ENCODE measurements at regions not wholly inside any gene's neighbourhood (a gene's known extent, or its start where the extent isn't known, plus 50 kb on each side); places are given as distances from the start of the nearest gene placed in this dataset.
A peak's percentile ranks its signal among the peaks of the same experiment; 100 is the strongest.

DNA sequence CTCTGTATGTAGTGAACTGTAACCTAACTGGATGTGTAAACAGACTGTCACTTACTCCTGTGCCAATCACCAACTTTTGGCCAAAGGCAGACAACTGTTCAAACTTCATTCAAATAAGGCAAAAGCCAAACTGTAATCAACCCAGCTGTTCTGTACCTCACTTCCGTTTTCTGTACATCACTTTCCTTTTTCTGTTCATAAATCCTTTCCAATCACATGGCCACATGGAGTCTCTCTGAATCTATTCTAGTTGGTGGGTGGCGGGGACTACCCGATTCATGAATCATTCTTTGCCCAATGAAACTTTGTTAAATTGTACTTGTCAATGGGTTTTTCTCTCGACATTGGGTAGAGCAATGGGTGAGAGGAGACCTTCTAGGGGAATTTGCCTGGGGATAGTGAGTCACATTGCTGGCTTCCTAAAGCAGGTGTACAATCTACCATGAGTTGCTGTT is 178.3 kb upstream of the RFC3 start:
- Histone ChIP-seq H3K27ac (ENCODE audit: control insufficient read depth, insufficient read depth) (peak overlapping the region; percentile 61), H4K20me1 (ENCODE audit: control insufficient read depth, insufficient read depth) (no peaks in the 10 kb centered on the region), H3K9me3 (replicated peaks; ENCODE audit: control insufficient read depth, insufficient read depth, low read length) (no peaks in the 10 kb centered on the region; the same call in 2 of the 3 replicates), H3K36me3 (ENCODE audit: control insufficient read depth in 2 of 2, insufficient read depth in 2 of 2, low read length in 1 of 2) (no peaks in the 10 kb centered on the region), H3K4me2 (ENCODE audit: control insufficient read depth, insufficient read depth) (peak overlapping the region; percentile 28; the same call in 1 of the 2 replicates), H3K4me3 (no peak overlapping the region), H3K27me3 (replicated peaks in 1 of 2; ENCODE audit: control insufficient read depth in 2 of 2, insufficient read depth in 2 of 2, low read length in 1 of 2) (no peaks in the 10 kb centered on the region), H3K79me2 (ENCODE audit: control insufficient read depth, insufficient read depth, low read length) (no peaks in the 10 kb centered on the region), H3K4me1 (ENCODE audit: control insufficient read depth, insufficient read depth, low read length) (peaks cover 19% of the 10 kb centered on the region), H2AFZ (ENCODE audit: control insufficient read depth, low read depth, low read length) (peak overlapping the region; percentile 61), H3K9ac (ENCODE audit: control insufficient read depth, insufficient read depth, low read length) (no peak overlapping the region)
- peak; percentile 75 for FAIRE-seq
- RAD21 ChIA-PET (ENCODE audit: unreplicated experiment): interaction anchor here (1.1 to 3.3 kb wide), 2 partner anchors 40 to 82 kb away, joined by 4 to 13 read pairs; no protein-coding TSS in a partner anchor
- peak; percentile 40 for DNase-seq (ENCODE audit: low read depth, low spot score)
- peak; percentile 87 for ATAC-seq
- intact Hi-C loops (cut with micrococcal nuclease; ENCODE audit: unreplicated experiment) (no loop called here), in situ Hi-C loops (cut with MboI) (no loop called here)
- 4% methylated on average over 4 of the region's 4 CpGs for WGBS (ENCODE audit: insufficient coverage, insufficient replicate concordance, low lambda C conversion rate, missing lambda C conversion rate)
- POLR2A ChIA-PET: no interaction called here
- CTCF ChIA-PET: interaction anchor here (0.6 to 2.0 kb wide), 4 partner anchors 9 to 95 kb away, joined by 3 to 5 read pairs (median 4); no protein-coding TSS in a partner anchor
- SMC1A ChIA-PET (ENCODE audit: uncharacterized antibody, unreplicated experiment): interaction anchor here (0.6 to 3.0 kb wide), 6 partner anchors 10 to 96 kb away, joined by 3 to 13 read pairs (median 7); no protein-coding TSS in a partner anchor
- BruUV-seq (replicated peaks): no TSS peak
- TF ChIP-seq RCOR1 (conservative IDR thresholded peaks at IDR 0.05; ENCODE audit: low read depth, low read length) (no peak), ZBED1 (IDR thresholded peaks at IDR 0.05; ENCODE audit: borderline replicate concordance) (no peak), TCF3 (IDR thresholded peaks at IDR 0.05; ENCODE audit: borderline replicate concordance, insufficient read depth, low read depth, low read length) (no peak), CHD1 (IDR thresholded peaks at IDR 0.05; ENCODE audit: low read depth, low read length) (no peak), MTA2 (IDR thresholded peaks at IDR 0.05; ENCODE audit: low read depth) (0 out of 2 replicates have a peak, but pooled peaks have one; percentile 24), IKZF2 (IDR thresholded peaks at IDR 0.05) (no peak; a peak in 1 of 4 replicates), RFX5 (IDR thresholded peaks at IDR 0.05; ENCODE audit: low read depth, low read length) (no peak), SMC3 (IDR thresholded peaks at IDR 0.05; ENCODE audit: borderline replicate concordance, low read length) (no peak), STAT1 (conservative IDR thresholded peaks at IDR 0.05) (no peak), CREB1 (IDR thresholded peaks at IDR 0.05; ENCODE audit: low read depth) (peak; percentile 61), EP300 (IDR thresholded peaks at IDR 0.05; ENCODE audit: borderline replicate concordance in 1 of 2, control insufficient read depth in 1 of 2, low read depth in 2 of 2, low read length in 2 of 2) (no peak), CREM (IDR thresholded peaks at IDR 0.05; ENCODE audit: low read depth) (peak; percentile 48; the same call in 1 of the 2 replicates), MYC (IDR thresholded peaks at IDR 0.05; ENCODE audit: insufficient read depth, insufficient read length, insufficient replicate concordance, low read length, severe bottlenecking) (no peak), PAX8 (IDR thresholded peaks at IDR 0.05) (no peak), CHD4 (IDR thresholded peaks at IDR 0.05) (no peak), DPF2 (IDR thresholded peaks at IDR 0.05) (no peak)
- TF ChIP-seq, protein P1, sequence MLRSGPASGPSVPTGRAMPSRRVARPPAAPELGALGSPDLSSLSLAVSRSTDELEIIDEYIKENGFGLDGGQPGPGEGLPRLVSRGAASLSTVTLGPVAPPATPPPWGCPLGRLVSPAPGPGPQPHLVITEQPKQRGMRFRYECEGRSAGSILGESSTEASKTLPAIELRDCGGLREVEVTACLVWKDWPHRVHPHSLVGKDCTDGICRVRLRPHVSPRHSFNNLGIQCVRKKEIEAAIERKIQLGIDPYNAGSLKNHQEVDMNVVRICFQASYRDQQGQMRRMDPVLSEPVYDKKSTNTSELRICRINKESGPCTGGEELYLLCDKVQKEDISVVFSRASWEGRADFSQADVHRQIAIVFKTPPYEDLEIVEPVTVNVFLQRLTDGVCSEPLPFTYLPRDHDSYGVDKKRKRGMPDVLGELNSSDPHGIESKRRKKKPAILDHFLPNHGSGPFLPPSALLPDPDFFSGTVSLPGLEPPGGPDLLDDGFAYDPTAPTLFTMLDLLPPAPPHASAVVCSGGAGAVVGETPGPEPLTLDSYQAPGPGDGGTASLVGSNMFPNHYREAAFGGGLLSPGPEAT (IDR thresholded peaks at IDR 0.05; ENCODE audit: low read depth): no peak
- TF ChIP-seq, protein P2, sequence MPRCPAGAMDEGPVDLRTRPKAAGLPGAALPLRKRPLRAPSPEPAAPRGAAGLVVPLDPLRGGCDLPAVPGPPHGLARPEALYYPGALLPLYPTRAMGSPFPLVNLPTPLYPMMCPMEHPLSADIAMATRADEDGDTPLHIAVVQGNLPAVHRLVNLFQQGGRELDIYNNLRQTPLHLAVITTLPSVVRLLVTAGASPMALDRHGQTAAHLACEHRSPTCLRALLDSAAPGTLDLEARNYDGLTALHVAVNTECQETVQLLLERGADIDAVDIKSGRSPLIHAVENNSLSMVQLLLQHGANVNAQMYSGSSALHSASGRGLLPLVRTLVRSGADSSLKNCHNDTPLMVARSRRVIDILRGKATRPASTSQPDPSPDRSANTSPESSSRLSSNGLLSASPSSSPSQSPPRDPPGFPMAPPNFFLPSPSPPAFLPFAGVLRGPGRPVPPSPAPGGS (IDR thresholded peaks at IDR 0.05; ENCODE audit: borderline replicate concordance, insufficient read depth, low read depth, low read length, poor library complexity, severe bottlenecking): no peak
- TF ChIP-seq, protein P3, sequence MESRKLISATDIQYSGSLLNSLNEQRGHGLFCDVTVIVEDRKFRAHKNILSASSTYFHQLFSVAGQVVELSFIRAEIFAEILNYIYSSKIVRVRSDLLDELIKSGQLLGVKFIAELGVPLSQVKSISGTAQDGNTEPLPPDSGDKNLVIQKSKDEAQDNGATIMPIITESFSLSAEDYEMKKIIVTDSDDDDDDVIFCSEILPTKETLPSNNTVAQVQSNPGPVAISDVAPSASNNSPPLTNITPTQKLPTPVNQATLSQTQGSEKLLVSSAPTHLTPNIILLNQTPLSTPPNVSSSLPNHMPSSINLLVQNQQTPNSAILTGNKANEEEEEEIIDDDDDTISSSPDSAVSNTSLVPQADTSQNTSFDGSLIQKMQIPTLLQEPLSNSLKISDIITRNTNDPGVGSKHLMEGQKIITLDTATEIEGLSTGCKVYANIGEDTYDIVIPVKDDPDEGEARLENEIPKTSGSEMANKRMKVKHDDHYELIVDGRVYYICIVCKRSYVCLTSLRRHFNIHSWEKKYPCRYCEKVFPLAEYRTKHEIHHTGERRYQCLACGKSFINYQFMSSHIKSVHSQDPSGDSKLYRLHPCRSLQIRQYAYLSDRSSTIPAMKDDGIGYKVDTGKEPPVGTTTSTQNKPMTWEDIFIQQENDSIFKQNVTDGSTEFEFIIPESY (IDR thresholded peaks at IDR 0.05): no peak

Data from GM12878 (cell line).